ENCODE measurements at regions not wholly inside any gene's neighbourhood (a gene's known extent, or its start where the extent isn't known, plus 50 kb on each side); places are given as distances from the start of the nearest gene placed in this dataset.

DNA sequence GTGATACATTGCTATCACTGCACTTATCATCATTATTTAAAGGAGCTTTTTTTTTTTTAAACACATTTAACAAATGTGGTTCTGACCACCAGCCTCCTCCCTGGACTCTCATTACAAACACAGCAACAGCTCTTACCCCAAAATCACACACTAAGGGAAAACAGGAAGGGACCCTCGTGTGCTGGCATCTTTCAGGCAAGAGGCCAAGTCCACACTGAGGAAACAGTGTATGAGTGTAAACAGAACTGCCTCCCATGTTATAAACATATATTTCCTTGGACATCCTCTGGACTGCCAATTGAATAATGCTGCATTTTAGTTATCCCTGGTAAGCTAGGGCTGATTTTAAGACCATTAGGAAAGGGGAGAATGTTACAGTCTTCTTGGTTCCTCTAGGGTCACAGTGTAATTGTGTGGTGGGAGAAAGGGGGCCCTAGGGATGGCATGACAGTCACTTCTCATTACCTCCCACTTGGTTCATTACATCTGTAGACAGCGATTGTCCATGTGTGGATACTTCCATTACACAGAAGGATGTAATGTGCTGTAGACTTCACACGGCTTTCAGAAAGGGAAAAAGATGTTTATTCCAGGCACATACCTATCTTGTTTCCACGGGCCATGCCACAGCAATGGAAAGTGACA is 244.6 kb upstream of the TET2 start:
- DNase-seq, result no peak

DNA sequence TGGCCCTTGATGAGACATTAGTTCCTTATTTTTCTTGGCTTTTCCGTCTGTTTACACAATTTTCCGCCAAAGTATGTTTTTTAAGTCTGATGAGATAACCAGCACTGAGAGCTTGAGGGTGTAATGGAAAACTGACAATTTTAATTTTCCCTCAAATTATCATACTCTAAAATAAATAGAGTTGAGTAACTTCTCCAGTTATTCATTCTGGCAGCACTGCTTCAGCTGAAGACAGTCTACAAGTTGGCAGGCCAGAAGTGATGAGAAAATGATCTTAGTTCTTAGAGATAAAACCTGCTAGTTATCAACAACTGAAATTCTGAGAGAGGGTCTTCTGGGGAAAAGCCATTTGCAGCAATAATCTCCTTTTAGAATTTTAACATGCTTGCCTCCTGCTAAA is 241.6 kb upstream of the TET2 start:
- no peak for DNase-seq

DNA sequence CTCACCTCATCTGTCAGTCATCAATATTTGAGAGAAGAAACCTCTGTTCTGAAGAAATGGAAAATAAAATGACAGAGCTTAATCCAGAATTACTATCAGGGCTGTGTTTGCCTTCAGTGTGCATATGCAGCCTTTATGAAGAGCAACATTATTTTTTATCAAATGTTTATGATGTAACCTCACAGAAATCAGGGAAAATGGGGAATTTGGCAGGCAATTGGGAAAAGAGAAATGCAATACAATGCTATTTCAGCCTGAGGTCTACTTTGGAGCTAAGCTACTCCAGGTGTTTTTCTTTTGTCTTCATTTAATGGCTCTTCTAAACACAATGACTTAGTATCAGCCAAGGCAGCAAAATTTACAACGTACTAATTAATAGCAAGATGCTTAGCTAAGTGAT is 241.1 kb upstream of the TET2 start:
- DNase-seq, result no peak

DNA sequence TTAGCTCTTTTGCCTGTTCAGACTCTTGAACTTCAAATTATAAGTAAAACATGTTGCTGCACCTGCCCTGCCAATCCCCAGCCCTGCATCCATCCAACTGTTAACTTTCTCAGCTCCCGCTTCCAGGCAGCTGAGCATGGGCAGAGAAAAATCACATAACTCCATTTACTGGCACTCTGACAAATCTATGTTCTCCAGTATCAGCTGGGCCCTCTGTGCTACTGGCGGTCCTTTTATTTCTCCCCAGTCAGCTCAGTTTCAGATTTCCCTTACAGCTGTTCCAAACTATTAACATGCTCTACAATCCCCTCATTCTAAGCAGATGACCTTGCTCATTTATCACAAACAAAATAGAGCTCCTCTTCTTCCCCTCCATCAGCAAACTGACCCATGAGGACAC is 240.4 kb upstream of the TET2 start:
- no peak for DNase-seq

DNA sequence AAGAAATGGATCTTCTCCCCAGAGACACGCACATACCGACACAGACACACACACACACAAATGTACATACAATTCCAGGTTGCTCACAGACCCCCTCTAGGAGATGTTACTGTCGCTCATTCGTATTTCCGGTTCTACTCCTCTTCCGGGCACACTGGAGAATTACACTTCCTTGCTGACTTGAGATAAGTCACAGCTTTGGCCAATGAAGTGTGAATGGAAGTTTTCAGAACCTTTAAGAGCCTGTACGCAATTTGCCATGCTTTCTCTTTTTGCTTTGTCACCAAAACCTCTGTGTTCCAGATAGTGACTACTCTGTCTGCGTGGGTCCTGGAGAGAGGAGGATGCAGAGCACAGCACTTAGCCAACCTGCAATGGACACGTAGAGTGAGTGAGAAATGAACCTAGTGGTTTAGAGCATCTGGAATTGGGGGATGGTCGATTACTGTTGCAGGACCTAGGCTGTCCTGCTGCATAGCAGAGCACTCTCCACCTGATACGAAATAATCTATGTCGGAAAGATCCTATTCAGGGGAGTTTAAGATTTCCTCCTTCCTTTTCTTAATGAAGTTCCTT is 239.5 kb upstream of the TET2 start:
- no peak for DNase-seq

DNA sequence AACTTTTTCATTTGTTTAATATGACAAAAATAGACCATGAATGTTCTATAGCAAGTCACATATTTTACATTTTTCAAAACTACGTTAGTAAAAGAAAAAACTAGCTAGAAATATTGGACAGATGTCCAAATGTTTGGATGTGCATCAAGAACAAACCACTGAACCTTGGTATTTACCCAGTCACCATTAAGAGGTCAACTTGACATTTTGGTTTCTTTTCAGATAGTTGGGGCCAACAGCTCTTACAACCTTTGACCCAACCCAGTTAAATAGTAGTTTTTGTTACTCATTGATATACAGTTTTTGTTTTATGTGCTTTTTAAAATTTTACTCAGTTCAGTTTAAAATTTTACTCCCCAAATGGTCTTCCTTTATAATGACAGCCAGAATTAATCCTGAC is 238.7 kb upstream of the TET2 start:
- no peak for DNase-seq

DNA sequence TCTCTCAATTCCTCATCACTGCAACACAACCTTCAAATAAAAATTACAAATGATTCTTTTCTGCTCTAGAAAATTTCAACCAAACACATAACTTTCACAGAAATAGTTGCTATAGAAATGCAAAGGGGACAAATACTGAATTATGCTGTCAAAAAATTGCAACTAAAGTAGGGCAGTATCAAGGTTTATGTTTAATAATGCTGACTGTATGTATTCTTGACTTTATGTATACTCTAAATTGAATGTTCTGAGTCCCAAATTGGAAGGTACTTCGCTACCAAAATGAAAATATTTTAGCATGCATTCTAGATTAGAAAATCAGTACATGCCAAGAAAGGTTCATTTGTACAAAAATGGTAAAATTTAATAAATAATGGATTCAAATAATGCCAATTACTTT is 237.3 kb upstream of the TET2 start:
- no peak for DNase-seq

DNA sequence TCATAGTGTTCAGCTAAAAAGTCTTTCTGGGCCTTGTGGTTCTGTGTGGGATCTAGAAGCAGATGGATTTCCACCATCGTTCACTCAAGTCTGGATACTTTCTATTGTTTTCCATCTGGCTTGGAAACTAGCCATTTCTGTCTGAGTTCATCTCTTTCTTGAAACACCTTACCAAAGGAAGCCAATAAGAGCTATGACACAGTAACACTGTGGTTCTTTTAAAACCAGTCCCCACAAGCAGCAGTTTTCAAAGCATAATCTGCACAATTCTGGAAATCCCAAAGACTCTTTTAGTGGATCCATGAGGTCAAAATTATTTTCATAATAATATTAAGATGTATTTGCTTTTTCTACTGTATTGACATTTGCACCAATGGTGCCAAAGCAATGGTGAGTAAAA is 234.2 kb upstream of the TET2 start:
- DNase-seq, result no peak

DNA sequence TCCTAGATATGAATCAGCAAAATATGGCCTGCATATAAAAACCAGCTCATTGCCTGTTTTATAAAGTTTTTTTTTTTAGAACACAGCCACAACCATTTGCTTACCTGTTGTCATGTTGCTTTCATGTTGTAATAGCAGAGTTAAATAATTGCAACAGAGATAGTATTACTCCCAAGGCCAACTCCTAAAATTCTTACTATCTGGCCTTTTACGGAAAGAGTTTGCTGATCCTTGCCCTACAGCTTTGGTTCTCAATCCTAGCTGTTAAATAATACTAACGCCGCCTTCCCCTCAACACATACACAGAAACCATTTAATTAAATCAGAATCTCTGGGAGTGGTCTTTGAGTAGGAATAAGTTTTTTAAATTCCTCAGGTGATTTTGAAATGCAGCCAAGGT is 231.3 kb upstream of the TET2 start:
- no peak for DNase-seq

DNA sequence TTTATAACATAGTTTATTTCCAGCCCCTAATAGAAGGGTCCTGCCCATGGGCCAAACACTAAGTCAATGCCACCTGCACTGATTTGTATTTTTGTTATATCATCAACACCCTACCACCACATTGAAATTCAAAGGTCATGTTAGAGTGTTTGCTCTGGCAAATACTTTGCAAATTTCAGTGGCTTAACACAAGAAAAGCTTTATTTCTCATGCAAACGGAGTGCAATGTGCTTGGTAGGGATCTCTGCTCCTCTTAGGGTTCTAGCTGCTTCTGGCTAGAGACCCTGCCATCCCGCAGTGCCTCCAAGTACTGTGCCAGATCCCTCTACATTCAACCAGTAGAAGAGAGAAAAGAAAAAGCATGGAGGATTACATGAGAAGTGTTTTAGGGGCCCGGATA is 230.8 kb upstream of the TET2 start:
- DNase-seq, result no peak

DNA sequence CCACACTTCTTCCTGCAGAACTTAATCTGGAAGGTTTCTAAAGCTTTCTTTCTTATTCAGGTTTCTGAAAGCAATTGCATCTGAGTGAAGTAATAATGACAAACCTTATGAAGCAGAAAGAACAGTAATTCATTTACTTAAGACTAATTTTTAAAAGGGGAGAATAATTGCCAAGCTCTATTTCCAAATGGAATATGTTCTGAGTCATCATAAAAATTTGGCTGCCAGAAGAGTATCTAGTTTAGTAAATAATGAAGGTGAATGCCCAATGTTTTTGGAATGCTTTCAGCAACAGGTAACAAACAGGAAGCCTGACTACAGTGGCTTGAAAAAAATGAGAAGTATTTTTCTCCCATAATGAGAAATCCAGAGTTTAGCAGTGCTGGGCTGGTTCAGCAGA is 227.3 kb upstream of the TET2 start:
- DNase-seq, result no peak

DNA sequence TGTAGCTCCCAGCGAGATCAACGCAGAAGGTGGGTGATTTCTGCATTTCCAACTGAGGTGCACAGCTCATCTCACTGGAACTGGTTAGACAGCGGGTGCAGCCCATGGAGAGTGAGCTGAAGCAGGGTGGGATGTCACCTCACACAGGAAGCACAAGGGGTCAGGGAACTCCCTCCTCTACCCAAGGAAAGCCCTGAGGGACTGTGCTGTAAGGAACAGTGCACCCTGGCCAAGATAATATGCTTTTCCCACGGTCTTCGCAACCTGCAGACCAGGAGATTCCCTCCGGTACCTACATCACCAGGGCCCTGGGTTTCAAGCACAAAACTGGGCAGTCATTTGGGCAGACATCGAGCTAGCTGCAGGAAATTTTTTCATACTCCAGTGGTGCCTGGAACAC is 216.4 kb upstream of the TET2 start:
- DNase-seq, result no peak

DNA sequence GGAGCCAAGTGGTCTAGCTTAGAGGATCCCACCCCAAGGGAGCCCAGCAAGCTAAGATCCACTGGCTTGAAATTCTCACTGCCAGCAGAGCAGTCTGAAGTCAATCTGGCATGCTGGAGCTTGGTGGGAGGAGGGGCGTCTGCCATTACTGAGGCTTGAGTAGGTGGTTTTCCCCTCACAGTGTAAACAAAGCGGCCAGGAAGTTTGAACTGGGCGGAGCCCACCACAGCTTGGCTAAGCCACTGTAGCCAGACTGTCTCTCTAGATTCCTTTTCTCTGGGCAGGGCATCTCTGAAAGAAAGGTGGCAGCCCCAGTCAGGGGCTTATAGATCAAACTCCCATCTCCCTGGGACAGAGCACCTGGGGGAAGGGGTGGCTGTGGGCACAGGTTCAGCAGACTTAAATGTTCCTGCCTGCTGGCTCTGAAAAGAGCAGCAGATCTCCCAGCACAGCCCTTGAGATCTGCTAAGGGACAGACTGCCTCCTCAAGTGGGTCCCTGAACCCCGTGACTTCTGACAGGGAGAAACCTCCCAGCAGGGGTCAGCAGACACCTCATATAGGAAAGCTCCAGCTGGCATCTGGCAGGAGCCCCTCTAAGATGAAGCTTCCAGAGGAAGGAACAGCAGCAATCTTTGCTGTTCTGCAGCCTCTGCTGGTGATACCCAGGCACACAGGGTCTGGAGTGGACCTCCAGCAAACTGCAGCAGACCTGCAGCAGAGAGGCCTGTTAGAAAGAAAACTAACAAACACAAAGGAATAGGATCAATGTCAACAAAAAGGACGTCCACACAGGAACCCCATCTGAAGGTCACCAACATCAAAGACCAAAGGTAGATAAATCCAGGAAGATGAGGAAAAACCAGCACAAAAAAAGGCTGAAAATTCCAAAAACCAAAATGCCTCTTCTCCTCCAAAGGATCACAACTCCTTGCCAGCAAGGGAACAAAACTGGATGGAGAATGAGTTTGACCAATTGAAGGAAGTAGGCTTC is 215.6 kb upstream of the TET2 start:
- DNase-seq, result peak; percentile 1 to 77

DNA sequence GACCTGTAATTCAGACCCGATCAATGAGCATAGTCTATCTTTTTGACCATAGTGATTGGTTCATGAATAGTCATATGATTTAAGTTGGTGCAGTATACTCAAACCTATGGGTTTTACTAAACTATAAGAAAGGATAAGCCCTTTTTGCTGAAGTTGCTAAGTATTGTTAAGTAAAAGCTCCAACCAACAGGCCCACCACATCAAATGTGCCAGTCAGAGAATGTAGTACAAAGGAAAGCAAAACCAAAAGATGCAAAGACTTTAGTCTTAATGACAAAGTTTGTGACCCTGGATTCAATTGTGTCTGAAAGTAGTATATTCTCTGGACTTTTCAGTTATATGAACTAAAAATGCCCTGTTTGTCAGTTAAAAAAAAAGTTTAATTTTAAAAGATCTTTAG is 208.1 kb upstream of the TET2 start:
- no peak for DNase-seq

DNA sequence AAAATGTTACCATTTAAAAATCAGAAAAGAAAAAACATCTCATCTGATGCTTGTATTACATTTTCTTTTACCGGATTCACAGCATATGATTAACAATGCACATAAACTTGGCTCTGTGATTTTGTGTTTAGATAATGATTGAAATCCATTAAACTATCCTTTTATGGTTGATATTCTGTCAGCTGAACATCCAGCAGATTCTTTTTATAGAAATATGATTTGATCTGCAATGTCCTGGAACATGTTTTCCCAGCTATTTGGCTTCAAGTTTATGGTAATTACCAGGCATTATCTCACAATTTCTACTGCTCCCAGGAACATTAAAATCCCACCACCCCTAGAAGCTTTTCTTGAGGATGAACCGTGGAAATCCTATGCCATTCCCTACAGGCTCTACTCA is 205.7 kb upstream of the TET2 start:
- no peak for DNase-seq

DNA sequence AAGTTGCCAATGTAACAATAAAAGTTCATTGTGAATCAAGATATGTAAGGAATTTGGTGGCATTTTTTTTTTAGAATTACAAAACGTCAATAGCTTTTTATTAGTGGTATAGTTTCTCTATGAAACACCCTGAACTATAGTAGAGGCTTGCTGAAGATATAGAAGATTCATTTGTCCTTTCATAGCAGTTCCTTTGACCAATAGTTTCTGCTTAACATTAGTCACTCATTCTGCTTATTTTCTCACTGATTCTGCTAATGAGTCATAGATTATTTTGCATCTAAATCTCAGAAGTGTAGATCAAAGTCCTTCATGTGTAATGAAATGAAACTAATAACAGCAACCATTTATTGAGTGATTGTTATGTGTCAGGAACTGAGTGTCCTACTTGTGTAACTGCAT is 205.0 kb upstream of the TET2 start:
- no peak for DNase-seq

DNA sequence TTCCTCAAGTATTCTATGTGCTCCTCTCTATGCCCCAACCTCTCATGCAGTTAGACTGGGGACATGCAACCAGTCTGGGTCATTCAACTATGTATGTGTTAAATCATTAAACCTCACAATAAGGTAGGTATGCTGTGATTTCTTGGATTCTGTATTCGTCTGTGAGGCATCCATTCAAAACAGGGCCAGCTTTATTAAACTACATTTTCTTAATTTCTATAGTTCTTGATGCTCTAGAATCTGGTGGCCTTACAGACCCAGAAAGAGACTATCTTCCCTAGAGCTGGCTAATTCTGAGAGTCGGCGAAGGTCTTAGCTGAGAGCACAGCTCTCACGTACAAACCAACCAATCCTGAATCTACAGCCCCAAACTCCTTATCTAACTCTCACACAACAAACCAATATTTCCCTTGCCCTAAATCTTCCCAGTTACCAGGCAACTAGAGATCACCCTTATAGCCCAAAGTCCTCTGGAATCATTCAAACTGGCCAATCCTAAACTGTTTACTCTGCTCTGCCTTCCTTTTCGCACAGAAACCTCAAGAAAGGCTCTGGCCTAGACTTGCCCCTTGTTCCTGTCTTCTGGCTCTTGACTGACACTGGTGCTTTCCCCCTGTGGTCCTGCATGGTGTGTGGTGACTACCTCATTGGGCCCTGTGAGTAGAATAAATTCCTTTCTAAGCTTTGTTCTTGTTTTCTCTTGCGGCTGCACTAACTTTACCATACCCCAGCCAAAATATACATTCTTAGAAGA is 203.5 kb upstream of the TET2 start:
- DNase-seq, result no peak

DNA sequence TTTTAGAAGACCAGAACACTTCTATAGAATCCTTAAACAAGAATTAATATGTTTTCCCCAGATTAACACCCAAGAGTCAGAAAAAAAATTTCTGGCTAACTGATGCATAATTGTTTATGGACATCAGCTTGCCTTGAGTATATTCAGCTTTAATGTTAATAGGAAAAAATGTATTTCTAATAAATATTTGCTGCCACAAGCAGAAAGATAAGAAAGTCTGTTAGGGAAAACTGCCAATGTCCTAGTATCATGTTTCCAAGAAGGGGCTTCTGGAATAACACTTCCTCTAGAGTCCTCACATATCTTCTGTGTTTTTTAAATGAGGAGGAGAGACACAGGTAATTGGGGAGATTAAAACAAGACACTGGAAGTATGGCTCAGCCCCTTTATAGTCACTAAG is 202.1 kb upstream of the TET2 start:
- DNase-seq, result no peak

DNA sequence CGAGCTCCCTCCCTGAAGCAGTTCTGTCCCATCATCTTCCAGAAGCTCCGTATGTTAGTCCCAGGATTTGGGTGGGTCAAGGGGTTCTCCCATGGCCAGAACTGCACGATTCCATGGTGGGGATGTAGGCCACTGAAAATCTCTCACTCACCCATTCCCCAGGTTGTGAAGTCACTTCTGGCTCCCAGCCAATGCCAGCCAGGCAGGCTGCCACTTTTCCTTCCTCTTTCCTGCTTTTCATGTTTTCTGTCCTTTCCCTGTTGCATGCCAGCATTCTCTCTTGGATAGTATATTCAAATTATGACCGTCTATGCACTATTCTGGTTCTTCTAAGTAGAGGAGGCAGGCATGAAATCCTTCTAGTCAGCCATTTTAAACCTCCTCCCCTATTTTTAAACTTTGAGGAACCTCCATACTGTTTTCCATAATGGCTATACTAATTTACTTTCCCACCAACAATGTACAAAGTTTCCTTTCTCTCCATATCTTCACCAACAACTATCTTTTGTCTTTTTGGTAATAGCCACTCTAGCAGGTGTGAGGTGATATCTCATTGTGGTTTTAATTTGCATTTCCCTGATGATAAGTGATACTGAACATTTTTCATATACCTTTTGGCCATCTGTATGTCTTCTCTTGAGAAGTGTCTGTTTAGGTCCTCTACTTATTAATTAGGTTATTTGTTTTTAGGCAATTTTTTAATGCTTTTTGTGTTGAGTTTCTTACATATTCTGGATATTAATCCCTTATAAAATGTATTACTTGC is 182.1 kb upstream of the TET2 start:
- DNase-seq, result no peak

DNA sequence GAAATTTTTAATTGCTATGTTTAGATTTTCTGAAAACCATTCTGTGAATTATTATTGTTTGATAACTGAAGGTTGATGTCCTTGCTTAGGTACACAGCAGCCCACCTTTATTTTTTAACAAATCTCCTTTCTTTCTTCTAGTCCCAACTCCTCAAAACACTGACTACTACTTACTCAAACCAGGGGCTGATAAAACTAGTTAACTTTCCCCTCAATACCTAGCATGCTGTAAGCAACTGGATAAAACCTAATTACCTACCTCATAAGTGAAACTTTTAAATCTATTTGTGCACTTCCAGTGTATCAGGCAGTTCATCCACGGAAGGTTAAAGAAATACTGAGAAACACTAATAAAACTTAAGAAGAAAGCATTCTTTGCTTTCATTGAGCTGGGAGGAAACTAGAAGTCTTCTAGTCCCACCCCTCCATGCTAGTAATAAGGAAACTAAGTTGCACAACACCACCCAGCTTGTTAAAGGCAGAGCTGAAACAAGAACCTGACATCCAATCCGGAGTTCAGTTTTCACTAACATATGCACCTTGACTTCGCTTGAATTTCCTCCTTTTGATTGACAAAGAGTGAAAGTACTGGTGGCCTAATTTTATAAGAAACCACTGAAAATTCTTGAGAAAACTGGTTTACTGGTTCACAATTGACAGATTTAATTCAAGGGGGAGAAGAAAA is 180.2 kb upstream of the TET2 start:
- peak in 1 of 2 donors; percentile 28 for DNase-seq

DNA sequence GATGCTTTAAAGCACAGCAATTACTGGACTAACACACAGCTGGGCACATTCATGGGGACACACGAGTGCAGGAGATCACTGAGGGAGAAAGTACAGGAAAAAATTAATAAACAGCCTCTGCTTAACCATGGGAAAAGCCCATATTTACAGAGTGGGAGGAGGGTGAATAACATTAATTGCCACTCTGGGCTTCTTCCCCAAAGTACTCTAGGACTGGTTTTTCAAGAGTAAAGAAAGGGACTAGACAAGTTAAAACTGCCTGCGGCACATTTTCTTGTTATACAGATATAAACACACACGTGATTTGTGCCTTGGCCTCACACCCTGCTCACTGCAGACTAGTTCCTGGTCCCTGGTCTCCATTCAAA is 179.7 kb upstream of the TET2 start:
- DNase-seq, result no peak
